ENCODE measurements at regions not wholly inside any gene's neighbourhood (a gene's known extent, or its start where the extent isn't known, plus 50 kb on each side); places are given as distances from the start of the nearest gene placed in this dataset.

DNA sequence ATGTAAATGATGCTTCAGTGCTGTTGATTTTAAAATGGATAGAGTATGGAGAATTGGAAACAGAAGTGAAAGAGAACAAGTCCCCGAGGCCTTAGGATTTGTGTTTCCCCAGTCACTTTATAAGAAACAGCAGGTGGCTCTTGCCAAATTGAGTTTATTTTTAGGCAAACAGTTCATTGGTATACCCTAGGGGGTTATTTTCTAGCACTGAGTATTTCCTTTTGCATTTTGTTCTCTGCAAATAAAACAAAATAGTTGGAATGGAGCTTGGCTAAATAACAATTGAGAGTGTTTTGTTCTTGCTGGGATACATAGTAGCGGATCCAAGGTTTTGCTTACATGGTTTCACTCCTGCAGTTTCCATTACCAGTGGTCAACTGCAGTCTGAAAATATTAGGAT is 591.1 kb upstream of the C16orf82 start:
- CTCF ChIA-PET, result no interaction called here
- no peaks in the 10 kb centered on the region for H3K9me3 ChIP-seq
- peaks cover 9% of the 10 kb centered on the region for H3K9me3 Mint-ChIP-seq (ENCODE audit: unreplicated experiment)
- H3K4me3 ChIP-seq (ENCODE audit: low read depth, low read length), result no peak overlapping the region
- no peak overlapping the region for H3K4me3 Mint-ChIP-seq (ENCODE audit: unreplicated experiment)
- no TSS peak for BruUV-seq (replicated peaks)
- POLR2A ChIA-PET, result no interaction called here
- no peak overlapping the region for H3K27ac Mint-ChIP-seq (ENCODE audit: unreplicated experiment)
- no peaks in the 10 kb centered on the region for H3K27me3 ChIP-seq (replicated peaks; ENCODE audit: control insufficient read depth, insufficient read depth, low read length)
- intact Hi-C loops (cut with micrococcal nuclease; ENCODE audit: unreplicated experiment), result no loop called here
- no peaks in the 10 kb centered on the region for H3K4me1 Mint-ChIP-seq (ENCODE audit: low read depth, unreplicated experiment)
- no peak for DNase-seq
- peaks cover 5% of the 10 kb centered on the region for H3K27me3 Mint-ChIP-seq (ENCODE audit: insufficient read depth, unreplicated experiment)
- H3K36me3 ChIP-seq (ENCODE audit: control insufficient read depth, insufficient read depth, low read length), result no peaks in the 10 kb centered on the region
- no peak for TF ChIP-seq CTCF (IDR thresholded peaks at IDR 0.05; ENCODE audit: insufficient read depth in 1 of 2, low read depth in 1 of 2, low read length in 1 of 2, severe bottlenecking in 1 of 2, unreplicated experiment in 1 of 2)
- H3K4me1 ChIP-seq, result no peaks in the 10 kb centered on the region
- no peaks in the 10 kb centered on the region for H3K36me3 Mint-ChIP-seq (ENCODE audit: insufficient read depth, unreplicated experiment)

DNA sequence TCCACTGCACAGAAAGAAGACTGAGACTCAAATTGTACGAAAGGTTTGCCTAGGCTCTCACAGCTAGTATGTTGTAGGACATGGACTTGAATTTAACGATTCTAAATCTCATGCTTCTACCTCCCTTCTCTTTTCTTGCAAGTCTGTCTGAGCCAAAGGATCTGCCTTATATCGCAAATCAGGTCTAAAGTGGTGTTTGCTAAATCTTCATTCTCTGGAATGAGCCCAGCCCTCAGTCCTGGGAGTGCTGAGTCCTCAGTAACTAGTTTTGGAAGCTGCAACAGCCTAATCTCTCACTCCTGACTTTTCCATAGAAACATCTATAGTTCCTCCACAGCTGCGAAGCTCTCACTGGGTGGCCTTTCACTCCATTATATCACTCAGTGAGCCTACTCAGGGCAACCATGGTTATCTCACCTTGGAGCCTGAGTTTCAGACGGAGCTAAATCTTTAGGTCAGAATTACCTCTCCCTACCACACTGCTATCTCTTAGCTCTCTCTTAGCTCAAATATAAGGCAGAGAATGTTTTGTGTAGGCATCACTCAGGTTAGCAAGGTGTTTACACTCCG is 575.5 kb upstream of the C16orf82 start:
- peaks cover 8% of the 10 kb centered on the region for H3K27me3 Mint-ChIP-seq (ENCODE audit: insufficient read depth, unreplicated experiment)
- H3K9me3 ChIP-seq, result no peaks in the 10 kb centered on the region
- TF ChIP-seq CTCF (IDR thresholded peaks at IDR 0.05; ENCODE audit: insufficient read depth in 1 of 2, low read depth in 1 of 2, low read length in 1 of 2, severe bottlenecking in 1 of 2, unreplicated experiment in 1 of 2), result no peak
- POLR2A ChIA-PET, result no interaction called here
- no peak for DNase-seq
- intact Hi-C loops (cut with micrococcal nuclease; ENCODE audit: unreplicated experiment), result no loop called here
- no peaks in the 10 kb centered on the region for H3K36me3 ChIP-seq (ENCODE audit: control insufficient read depth, insufficient read depth, low read length)
- H3K4me1 Mint-ChIP-seq (ENCODE audit: low read depth, unreplicated experiment), result no peaks in the 10 kb centered on the region
- BruUV-seq (replicated peaks), result no TSS peak
- CTCF ChIA-PET, result interaction anchor here (0.6 kb wide), 1 partner anchor 619 kb away, joined by 4 read pairs; no protein-coding TSS in a partner anchor
- H3K27me3 ChIP-seq (replicated peaks; ENCODE audit: control insufficient read depth, insufficient read depth, low read length), result no peaks in the 10 kb centered on the region
- H3K4me1 ChIP-seq, result no peaks in the 10 kb centered on the region
- no peaks in the 10 kb centered on the region for H3K36me3 Mint-ChIP-seq (ENCODE audit: insufficient read depth, unreplicated experiment)
- no peak overlapping the region for H3K27ac Mint-ChIP-seq (ENCODE audit: unreplicated experiment)
- H3K9me3 Mint-ChIP-seq (ENCODE audit: unreplicated experiment), result no peaks in the 10 kb centered on the region
- H3K4me3 ChIP-seq (ENCODE audit: low read depth, low read length), result no peak overlapping the region
- H3K4me3 Mint-ChIP-seq (ENCODE audit: unreplicated experiment), result no peak overlapping the region

GRCh38 chr16:26491962-26492361 is 574.8 kb upstream of the C16orf82 start:
- no peak overlapping the region for H3K27ac Mint-ChIP-seq (ENCODE audit: unreplicated experiment)
- Histone ChIP-seq H3K4me1 (no peaks in the 10 kb centered on the region), H3K27me3 (replicated peaks; ENCODE audit: control insufficient read depth, insufficient read depth, low read length) (no peaks in the 10 kb centered on the region), H3K9me3 (no peaks in the 10 kb centered on the region), H3K36me3 (ENCODE audit: control insufficient read depth, insufficient read depth, low read length) (no peaks in the 10 kb centered on the region), H3K4me3 (ENCODE audit: low read depth, low read length) (no peak overlapping the region)
- no peaks in the 10 kb centered on the region for H3K9me3 Mint-ChIP-seq (ENCODE audit: unreplicated experiment)
- BruUV-seq (replicated peaks), result no TSS peak
- no peak for DNase-seq
- CTCF ChIA-PET, result no interaction called here
- no peak overlapping the region for H3K4me3 Mint-ChIP-seq (ENCODE audit: unreplicated experiment)
- no peaks in the 10 kb centered on the region for H3K36me3 Mint-ChIP-seq (ENCODE audit: insufficient read depth, unreplicated experiment)
- intact Hi-C loops (cut with micrococcal nuclease; ENCODE audit: unreplicated experiment), result no loop called here
- H3K4me1 Mint-ChIP-seq (ENCODE audit: low read depth, unreplicated experiment), result no peaks in the 10 kb centered on the region
- no peak for TF ChIP-seq CTCF (IDR thresholded peaks at IDR 0.05; ENCODE audit: insufficient read depth in 1 of 2, low read depth in 1 of 2, low read length in 1 of 2, severe bottlenecking in 1 of 2, unreplicated experiment in 1 of 2)
- POLR2A ChIA-PET, result no interaction called here
- H3K27me3 Mint-ChIP-seq (ENCODE audit: insufficient read depth, unreplicated experiment), result peaks cover 9% of the 10 kb centered on the region
